Liver (tissue), 8 donors: ENCODE measurements at regions not wholly inside any gene's neighbourhood (a gene's known extent, or its start where the extent isn't known, plus 50 kb on each side); places are given as distances from the start of the nearest gene placed in this dataset.

Experiments
- DNase-seq: peaks from one replicate; pipeline ENCODE4 v3.0.0-alpha.2; 2017; ENCODE audit warnings: low spot score
- H3K27ac ChIP-seq, 2 donors: one replicate each; pipeline ENCODE4 v1.7.0; 2013; ENCODE audit warnings: inconsistent platforms in 2 of 2, low read length in 2 of 2, control low read depth in 1 of 2, low read depth in 1 of 2, mild to moderate bottlenecking in 1 of 2
- H3K27me3 ChIP-seq, 4 donors: one replicate each; pipeline versions ENCODE4 v1.6.1 to v1.7.0; 2013; ENCODE audit warnings: low read length in 3 of 4, inconsistent platforms in 1 of 4, mild to moderate bottlenecking in 1 of 4, moderate library complexity in 1 of 4; ENCODE audit not compliant: control insufficient read depth in 4 of 4, insufficient read depth in 4 of 4
- H3K36me3 ChIP-seq, 4 donors: one replicate each; pipeline versions ENCODE4 v1.6.1 to v1.7.0; 2013; ENCODE audit warnings: low read length in 3 of 4, mild to moderate bottlenecking in 3 of 4, low read depth in 1 of 4, moderate library complexity in 1 of 4; ENCODE audit not compliant: control insufficient read depth in 4 of 4, insufficient read depth in 3 of 4
- H3K4me1 ChIP-seq, 4 donors: one replicate each; pipeline versions ENCODE4 v1.6.1 to v1.7.0; 2013; ENCODE audit warnings: low read length in 3 of 4, mild to moderate bottlenecking in 3 of 4, moderate library complexity in 1 of 4; ENCODE audit not compliant: control insufficient read depth in 4 of 4, insufficient read depth in 4 of 4
- H3K4me3 ChIP-seq, 3 donors: one replicate each; pipeline versions ENCODE4 v1.6.1 to v1.7.0; 2013; ENCODE audit warnings: low read length in 3 of 3, control low read depth in 1 of 3, low read depth in 1 of 3, mild to moderate bottlenecking in 1 of 3
- H3K9ac ChIP-seq, 2 donors: one replicate each; pipeline ENCODE4 v1.7.0; 2013; ENCODE audit warnings: low read length in 2 of 2, mild to moderate bottlenecking in 2 of 2, moderate library complexity in 2 of 2, control low read depth in 1 of 2, low read depth in 1 of 2
- H3K9me3 ChIP-seq, 4 donors: one replicate each; pipeline versions ENCODE4 v1.6.1 to v1.7.0; 2013; ENCODE audit warnings: low read length in 3 of 4; ENCODE audit not compliant: control insufficient read depth in 4 of 4
- ATF3 ChIP-seq: IDR thresholded peaks from 2 replicates; pipeline ENCODE4 v1.6.1; 2016; ENCODE audit warnings: antibody characterized with exemption
- CTCF ChIP-seq: fragments of 150-350 bp; IDR thresholded peaks from 2 replicates; pipeline ENCODE4 v1.5.1; 2017; ENCODE audit warnings: improper control_type of control experiment, low read depth, low read length; ENCODE audit not compliant: missing input control
- EGR1 ChIP-seq, 2 donors: IDR thresholded peaks; 2 replicates each; pipeline ENCODE4 v1.6.1; 2016 to 2018; ENCODE audit warnings: antibody characterized with exemption in 2 of 2, low read depth in 2 of 2
- FOXA2 ChIP-seq: IDR thresholded peaks from 2 replicates; pipeline ENCODE4 v1.6.1; 2016; ENCODE audit warnings: antibody characterized with exemption
- GABPA ChIP-seq, 2 donors: IDR thresholded peaks in 1 of 2; conservative IDR thresholded peaks in 1 of 2; 2 replicates each; pipeline ENCODE4 v1.6.1; 2016; ENCODE audit warnings: antibody characterized with exemption in 2 of 2, mild to moderate bottlenecking in 1 of 2, moderate library complexity in 1 of 2
- HNF4A ChIP-seq, 2 donors: conservative IDR thresholded peaks; 2 replicates each; pipeline ENCODE4 v1.6.1; 2016; ENCODE audit warnings: antibody characterized with exemption in 2 of 2, mild to moderate bottlenecking in 2 of 2
- JUND ChIP-seq, 2 donors: IDR thresholded peaks; 2 replicates each; pipeline ENCODE4 v1.6.1; 2016; ENCODE audit warnings: antibody characterized with exemption in 2 of 2
- MAX ChIP-seq: IDR thresholded peaks from 2 replicates; pipeline ENCODE4 v1.6.1; 2016; ENCODE audit warnings: antibody characterized with exemption
- RAD21 ChIP-seq, 2 donors: IDR thresholded peaks; 2 replicates each; pipeline ENCODE4 v1.6.1; 2016; ENCODE audit warnings: antibody characterized with exemption in 2 of 2, mild to moderate bottlenecking in 2 of 2
- REST ChIP-seq: IDR thresholded peaks from 2 replicates; pipeline ENCODE4 v1.6.1; 2016; ENCODE audit warnings: antibody characterized with exemption, mild to moderate bottlenecking
- RXRA ChIP-seq, 2 donors: IDR thresholded peaks; 2 replicates each; pipeline ENCODE4 v1.6.1; 2017 to 2018; ENCODE audit warnings: antibody characterized with exemption in 2 of 2, mild to moderate bottlenecking in 1 of 2
- SP1 ChIP-seq: IDR thresholded peaks from 2 replicates; pipeline ENCODE4 v1.6.1; 2018; ENCODE audit warnings: antibody characterized with exemption, mild to moderate bottlenecking
- TAF1 ChIP-seq: conservative IDR thresholded peaks from 2 replicates; pipeline ENCODE4 v1.6.1; 2016; ENCODE audit warnings: antibody characterized with exemption, mild to moderate bottlenecking
- YY1 ChIP-seq: IDR thresholded peaks from 2 replicates; pipeline ENCODE4 v1.6.1; 2016; ENCODE audit warnings: antibody characterized with exemption, mild to moderate bottlenecking
- ZBTB33 ChIP-seq: IDR thresholded peaks from 2 replicates; pipeline ENCODE4 v1.6.1; 2016; ENCODE audit warnings: antibody characterized with exemption
- WGBS: extraction: QIAGEN DNeasy Blood & Tissue Kit; methylation state at CpG from one replicate; pipeline ENCODE4 v1.1.7; 2013; 5-methylcytosine and 5-hydroxymethylcytosine counted together
- donor health status: healthy.
- donor health status: healthy.
- donor health status: healthy.
- donor health status: healthy.
- donor health status: healthy.

- Histone ChIP-seq H3K9me3 (no peaks in the 10 kb centered on the region), H3K9ac (no peak overlapping the region), H3K27me3 (no peaks in the 10 kb centered on the region), H3K27ac (no peak overlapping the region), H3K36me3 (no peaks in the 10 kb centered on the region), H3K4me1 (no peaks in the 10 kb centered on the region), H3K4me3 (no peak overlapping the region)
- WGBS = 64% methylated on average over 1 of the region's 1 CpG
- DNase-seq = no peak
- TF ChIP-seq ATF3 (no peak), RAD21 (IDR thresholded peaks at IDR 0.05) (no peak), TAF1 (no peak), ZBTB33 (no peak), SP1 (no peak), JUND (IDR thresholded peaks at IDR 0.05) (no peak), GABPA (IDR thresholded peaks at IDR 0.05 in 1 of 2, conservative IDR thresholded peaks at IDR 0.05 in 1 of 2) (no peak), YY1 (no peak), RXRA (IDR thresholded peaks at IDR 0.05) (no peak), CTCF (no peak), EGR1 (IDR thresholded peaks at IDR 0.05; ENCODE audit: low read depth in 2 of 2) (no peak), MAX (no peak), HNF4A (conservative IDR thresholded peaks at IDR 0.05) (no peak), REST (no peak)
These were observed 134.7 kb upstream of the BANK1 start for GRCh38 chr4:101655857-101656256.

- Histone ChIP-seq H3K9me3 (no peaks in the 10 kb centered on the region), H3K36me3 (no peaks in the 10 kb centered on the region), H3K4me1 (no peaks in the 10 kb centered on the region), H3K9ac (no peak overlapping the region), H3K27me3 (no peaks in the 10 kb centered on the region), H3K4me3 (no peak overlapping the region), H3K27ac (no peak overlapping the region)
- DNase-seq = no peak
- 94% methylated on average over 2 of the region's 2 CpGs for WGBS
- TF ChIP-seq MAX = no peak
- TF ChIP-seq FOXA2 = no peak
- TF ChIP-seq YY1 = no peak
- TF ChIP-seq RAD21 (IDR thresholded peaks at IDR 0.05) = no peak
These were observed 135.5 kb upstream of the BANK1 start for GRCh38 chr4:101655005-101655404.
